T-cell (primary cell): ENCODE measurements at regions not wholly inside any gene's neighbourhood (a gene's known extent, or its start where the extent isn't known, plus 50 kb on each side); places are given as distances from the start of the nearest gene placed in this dataset.
"Not testable (repeated sequence)": the region's sequence is repeated elsewhere in the genome, so short reads cannot be mapped to it uniquely, and the experiment has no call there.

Experiments used
- ATAC-seq, 4 experiments: fragments of 200-7000 bp in 3 of 4; fragments of 150-1000 bp in 1 of 4; cut with Tn5 transposase; replicated peaks in 1 of 4; 1 replicate in 3 of 4; 2 replicates in 1 of 4; pipeline ENCODE4 v1.10.0; 2021; ENCODE audit warnings: moderate library complexity in 3 of 4, mild to moderate bottlenecking in 2 of 4, moderate number of reproducible peaks in 1 of 4
- CTCF ChIA-PET, 2 donors: fragments of 300-600 bp; sonication (Branson Sonifier 250); formaldehyde crosslinking; loops; one replicate each; lab custom pipeline; 2022; ENCODE audit warnings: antibody characterized with exemption in 2 of 2; lab: Charles Lee
- POLR2A ChIA-PET, 2 donors: fragments of 300-600 bp; sonication (Branson Sonifier 250); formaldehyde crosslinking; loops; one replicate each; lab custom pipeline; 2022; ENCODE audit warnings: antibody characterized with exemption in 2 of 2; lab: Charles Lee
- DNase-seq, 35 experiments: peaks; one replicate each; pipeline versions ENCODE4 v3.0.0 to v3.0.0-alpha.2; 2013 to 2023
- H3K27ac ChIP-seq: one replicate; pipeline ENCODE4 v1.5.1; 2013; ENCODE audit warnings: low read length
- H3K27me3 ChIP-seq, 2 experiments: replicated peaks in 1 of 2; 1 replicate in 1 of 2; 2 replicates in 1 of 2; pipeline versions ENCODE4 v1.6.1 to v1.7.0; 2013; ENCODE audit warnings: low read length in 1 of 2, mixed read lengths in 1 of 2; ENCODE audit not compliant: control insufficient read depth in 2 of 2, insufficient read depth in 2 of 2; ENCODE audit errors: extremely low read depth in 1 of 2
- H3K36me3 ChIP-seq, 2 donors: 1 replicate in 1 of 2; 2 replicates in 1 of 2; pipeline versions ENCODE4 v1.6.1 to v1.7.0; 2013; ENCODE audit warnings: low read length in 1 of 2; ENCODE audit not compliant: control insufficient read depth in 2 of 2, insufficient read depth in 1 of 2; ENCODE audit errors: extremely low read depth in 1 of 2
- H3K4me1 ChIP-seq, 2 experiments: 1 replicate in 1 of 2; 2 replicates in 1 of 2; pipeline versions ENCODE4 v1.6.1 to v1.7.0; 2013; ENCODE audit warnings: low read length in 2 of 2, mixed read lengths in 1 of 2; ENCODE audit not compliant: insufficient read depth in 2 of 2, control insufficient read depth in 1 of 2; ENCODE audit errors: extremely low read depth in 1 of 2
- H3K4me3 ChIP-seq, 2 donors: 1 replicate in 1 of 2; 2 replicates in 1 of 2; pipeline versions ENCODE4 v1.5.1 to v1.7.0; 2013; ENCODE audit warnings: mild to moderate bottlenecking in 2 of 2, low read length in 1 of 2, moderate library complexity in 1 of 2; ENCODE audit not compliant: control insufficient read depth in 1 of 2; ENCODE audit errors: extremely low read depth in 1 of 2
- H3K9me3 ChIP-seq: 2 replicates; pipeline ENCODE4 v1.7.0; 2013
- H3K27ac Mint-ChIP-seq, 2 donors: one replicate each; pipeline ENCODE4 v1.8.0; 2020 to 2021; ENCODE audit warnings: mild to moderate bottlenecking in 2 of 2, mixed read lengths in 2 of 2
- H3K27me3 Mint-ChIP-seq, 2 donors: one replicate each; pipeline ENCODE4 v1.8.0; 2021 to 2022; ENCODE audit warnings: mixed read lengths in 2 of 2
- H3K36me3 Mint-ChIP-seq: one replicate; pipeline ENCODE4 v1.8.0; 2021; ENCODE audit warnings: mixed read lengths
- H3K4me1 Mint-ChIP-seq, 3 donors: one replicate each; pipeline ENCODE4 v1.8.0; 2020 to 2022; ENCODE audit warnings: mixed read lengths in 3 of 3, mild to moderate bottlenecking in 1 of 3
- H3K4me3 Mint-ChIP-seq, 3 donors: one replicate each; pipeline ENCODE4 v1.8.0; 2020 to 2022; ENCODE audit warnings: mild to moderate bottlenecking in 3 of 3, mixed read lengths in 3 of 3, moderate library complexity in 3 of 3
- H3K9me3 Mint-ChIP-seq, 3 donors: one replicate each; pipeline ENCODE4 v1.8.0; 2020 to 2022; ENCODE audit warnings: mixed read lengths in 3 of 3
- WGBS: methylation state at CpG from one replicate; pipeline ENCODE4 v1.1.5; 2013; ENCODE audit warnings: missing lambda C conversion rate; ENCODE audit not compliant: insufficient coverage; 5-methylcytosine and 5-hydroxymethylcytosine counted together

DNA sequence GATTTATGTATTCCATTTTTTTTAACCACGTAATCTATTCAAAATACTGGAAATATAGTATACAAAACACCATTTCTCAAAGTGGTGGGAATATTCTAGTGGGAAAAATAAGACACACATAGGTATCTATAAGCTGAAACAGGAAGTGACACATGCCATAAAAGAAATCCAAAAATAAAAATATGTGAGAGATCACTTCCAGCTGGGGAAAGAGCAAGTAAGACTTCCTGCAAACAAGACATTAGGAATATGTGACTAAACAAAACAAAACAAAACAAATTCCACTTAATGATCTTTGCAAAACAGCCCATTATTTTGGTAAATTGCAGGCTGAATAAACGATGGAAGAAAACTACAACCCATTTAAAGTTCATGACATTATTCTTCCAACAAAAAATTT, 107.3 kb upstream of the CEP126 start:
- Mint-ChIP-seq H3K4me3 (no peak overlapping the region), H3K36me3 (no peaks in the 10 kb centered on the region), H3K9me3 (peaks cover 0 to 6% (median 5%) of the 10 kb centered on the region in 3 donors), H3K27ac (no peak overlapping the region), H3K4me1 (no peaks in the 10 kb centered on the region), H3K27me3 (no peaks in the 10 kb centered on the region)
- no peak overlapping the region for H3K27ac ChIP-seq
- CTCF ChIA-PET: no interaction called here
- H3K36me3 ChIP-seq: no peaks in the 10 kb centered on the region
- ATAC-seq: no peak
- H3K27me3 ChIP-seq: no peaks in the 10 kb centered on the region
- H3K4me3 ChIP-seq: no peak overlapping the region
- DNase-seq: no peak
- WGBS: no CpG with 5 or more reads among the region's 2 CpGs
- no peaks in the 10 kb centered on the region for H3K9me3 ChIP-seq
- POLR2A ChIA-PET: no interaction called here
- H3K4me1 ChIP-seq: no peaks in the 10 kb centered on the region

DNA sequence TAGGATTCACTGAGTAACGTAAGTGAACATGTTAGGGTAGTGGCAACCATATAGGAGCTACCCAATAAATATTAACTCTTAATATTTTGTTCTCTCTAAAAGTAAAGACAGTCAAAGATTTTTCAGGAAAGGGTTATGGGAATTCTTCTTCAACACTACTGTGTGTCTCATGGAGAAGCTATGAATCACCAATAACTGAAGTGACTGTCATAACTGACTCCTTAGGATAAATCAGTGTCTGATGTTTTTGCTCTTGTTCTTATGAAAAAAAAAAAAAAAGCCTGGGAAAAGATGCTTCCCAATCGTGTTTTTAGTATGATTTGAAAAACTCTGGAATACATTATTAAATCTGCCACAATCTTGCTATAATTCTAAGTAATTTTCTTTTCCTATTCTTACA, 111.2 kb upstream of the CEP126 start:
- no peak overlapping the region for H3K27ac Mint-ChIP-seq
- WGBS: no CpG with 5 or more reads among the region's 2 CpGs
- no peak overlapping the region for H3K4me3 ChIP-seq
- H3K4me1 ChIP-seq: no peaks in the 10 kb centered on the region
- H3K4me1 Mint-ChIP-seq: no peaks in the 10 kb centered on the region
- no peaks in the 10 kb centered on the region for H3K27me3 Mint-ChIP-seq
- H3K36me3 ChIP-seq: no peaks in the 10 kb centered on the region
- H3K27ac ChIP-seq: no peak overlapping the region
- POLR2A ChIA-PET: no interaction called here
- H3K9me3 ChIP-seq: no peaks in the 10 kb centered on the region
- H3K4me3 Mint-ChIP-seq: no peak overlapping the region
- no peaks in the 10 kb centered on the region for H3K36me3 Mint-ChIP-seq
- no peak for ATAC-seq
- no peaks in the 10 kb centered on the region for H3K27me3 ChIP-seq
- peaks cover 6 to 8% (median 7%) of the 10 kb centered on the region in 3 donors for H3K9me3 Mint-ChIP-seq
- CTCF ChIA-PET: no interaction called here
- no peak for DNase-seq

DNA sequence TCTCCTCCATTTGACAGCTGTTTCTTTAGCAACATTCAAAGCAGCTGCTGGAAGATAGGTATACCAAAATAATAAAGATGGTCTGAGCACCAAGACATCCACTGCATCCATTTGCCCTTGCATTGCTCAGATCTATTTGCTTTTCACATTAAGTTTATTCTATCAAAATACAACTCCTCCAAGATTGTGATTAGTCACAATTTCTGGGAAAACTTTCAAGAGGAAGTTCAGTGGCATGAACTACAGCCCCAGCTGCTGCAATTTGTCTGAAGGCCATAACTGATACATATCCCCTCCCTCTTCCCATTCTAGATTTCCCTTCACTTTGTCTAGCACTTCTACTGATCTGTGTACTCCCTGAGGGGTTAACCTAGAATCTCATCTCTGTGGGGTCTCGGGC, 117.5 kb upstream of the CEP126 start:
- Mint-ChIP-seq H3K9me3 (peaks cover 6 to 12% (median 7%) of the 10 kb centered on the region in 3 donors), H3K27me3 (no peaks in the 10 kb centered on the region), H3K27ac (no peak overlapping the region), H3K4me3 (no peak overlapping the region), H3K4me1 (no peaks in the 10 kb centered on the region), H3K36me3 (no peaks in the 10 kb centered on the region)
- Histone ChIP-seq H3K36me3 (no peaks in the 10 kb centered on the region), H3K4me3 (no peak overlapping the region), H3K9me3 (no peaks in the 10 kb centered on the region), H3K27ac (no peak overlapping the region), H3K27me3 (no peaks in the 10 kb centered on the region), H3K4me1 (no peaks in the 10 kb centered on the region)
- no CpG with 5 or more reads among the region's 1 CpG for WGBS
- POLR2A ChIA-PET: no interaction called here
- CTCF ChIA-PET: no interaction called here
- ATAC-seq (no peak), DNase-seq (no peak)

DNA sequence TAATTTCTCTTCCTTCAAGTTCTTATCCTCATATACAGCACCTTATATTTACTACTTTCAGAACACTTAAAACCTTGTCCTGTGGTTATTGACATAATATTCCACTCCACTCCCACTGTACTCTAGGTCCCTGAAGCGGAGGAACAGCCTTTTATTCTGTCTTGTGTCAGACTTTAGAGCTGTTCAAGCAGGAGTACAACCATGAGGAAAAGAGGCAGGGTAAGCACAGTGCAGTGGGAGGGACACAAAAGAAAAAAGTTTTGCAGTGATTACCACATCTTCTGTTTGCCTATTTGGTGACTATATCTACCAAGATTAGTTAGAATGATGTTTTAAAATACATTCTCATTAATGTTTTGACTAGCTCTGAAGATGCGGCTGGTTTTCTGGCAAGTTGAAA, 122.0 kb upstream of the CEP126 start:
- H3K36me3 Mint-ChIP-seq: no peaks in the 10 kb centered on the region
- H3K4me3 Mint-ChIP-seq: no peak overlapping the region
- ATAC-seq (no peak), DNase-seq (no peak)
- no peak overlapping the region for H3K27ac Mint-ChIP-seq
- no peaks in the 10 kb centered on the region for H3K36me3 ChIP-seq
- H3K4me1 ChIP-seq: no peaks in the 10 kb centered on the region
- no peaks in the 10 kb centered on the region for H3K9me3 ChIP-seq
- no peak overlapping the region for H3K4me3 ChIP-seq
- no peak overlapping the region for H3K27ac ChIP-seq
- no CpG with 5 or more reads among the region's 2 CpGs for WGBS
- ChIA-PET POLR2A (no interaction called here), CTCF (no interaction called here)
- peaks cover 0 to 4% (median 0%) of the 10 kb centered on the region in 3 donors for H3K9me3 Mint-ChIP-seq
- no peaks in the 10 kb centered on the region for H3K4me1 Mint-ChIP-seq
- no peaks in the 10 kb centered on the region for H3K27me3 Mint-ChIP-seq
- no peaks in the 10 kb centered on the region for H3K27me3 ChIP-seq

DNA sequence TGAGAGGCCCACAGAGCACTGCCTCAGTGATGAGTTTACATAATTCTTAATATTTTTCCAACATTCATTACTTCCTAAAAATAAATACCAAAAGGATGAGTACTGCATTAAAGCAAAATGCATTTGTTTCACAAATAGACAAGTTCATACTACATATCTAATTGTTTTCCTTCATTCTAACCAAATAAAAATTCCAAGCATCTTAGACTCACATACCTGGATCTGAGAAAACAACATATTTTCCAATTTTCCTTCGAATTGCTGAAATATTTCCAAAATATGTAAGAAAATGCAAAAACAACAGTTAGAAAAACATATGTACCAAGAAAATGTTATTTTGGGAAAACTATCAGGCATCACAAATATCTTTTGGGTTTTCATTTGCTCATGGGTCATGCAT, 127.9 kb upstream of the CEP126 start:
- no peaks in the 10 kb centered on the region for H3K27me3 ChIP-seq
- H3K9me3 ChIP-seq: no peaks in the 10 kb centered on the region
- ATAC-seq: no peak
- Mint-ChIP-seq H3K9me3 (peaks cover 0 to 11% (median 10%) of the 10 kb centered on the region in 3 donors), H3K27me3 (no peaks in the 10 kb centered on the region), H3K36me3 (no peaks in the 10 kb centered on the region), H3K4me1 (no peaks in the 10 kb centered on the region), H3K4me3 (no peak overlapping the region), H3K27ac (no peak overlapping the region)
- no peaks in the 10 kb centered on the region for H3K4me1 ChIP-seq
- no CpG with 5 or more reads among the region's 1 CpG for WGBS
- ChIA-PET CTCF (no interaction called here), POLR2A (no interaction called here)
- DNase-seq: no peak
- no peaks in the 10 kb centered on the region for H3K36me3 ChIP-seq
- no peak overlapping the region for H3K4me3 ChIP-seq
- H3K27ac ChIP-seq: no peak overlapping the region

DNA sequence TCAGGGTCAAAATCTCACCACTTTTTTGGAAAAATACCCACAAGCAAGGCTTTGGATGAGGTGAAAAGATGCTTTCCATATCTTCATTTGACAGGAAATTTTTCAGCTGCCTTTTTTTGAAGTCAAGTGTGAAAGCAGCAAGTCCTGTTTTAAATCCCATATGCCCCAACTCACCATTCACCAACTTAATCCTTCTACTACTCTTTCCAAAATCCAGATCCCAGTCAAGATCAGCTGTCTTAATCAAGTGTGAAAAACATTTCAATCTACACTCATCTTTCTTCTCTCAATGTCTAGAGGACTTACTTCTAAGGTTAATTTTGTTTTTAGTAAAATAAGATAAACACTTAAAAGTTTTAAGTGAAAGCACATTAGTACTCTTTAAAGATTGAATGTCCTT, 128.4 kb upstream of the CEP126 start:
- H3K27ac ChIP-seq: no peak overlapping the region
- CTCF ChIA-PET: no interaction called here
- H3K4me3 ChIP-seq: no peak overlapping the region
- H3K36me3 ChIP-seq: no peaks in the 10 kb centered on the region
- Mint-ChIP-seq H3K4me3 (no peak overlapping the region), H3K36me3 (no peaks in the 10 kb centered on the region), H3K27me3 (no peaks in the 10 kb centered on the region), H3K9me3 (peaks cover 0 to 12% (median 11%) of the 10 kb centered on the region in 3 donors), H3K4me1 (no peaks in the 10 kb centered on the region), H3K27ac (no peak overlapping the region)
- H3K9me3 ChIP-seq: no peaks in the 10 kb centered on the region
- DNase-seq (no peak), ATAC-seq (no peak)
- H3K4me1 ChIP-seq: no peaks in the 10 kb centered on the region
- POLR2A ChIA-PET: no interaction called here
- no peaks in the 10 kb centered on the region for H3K27me3 ChIP-seq

DNA sequence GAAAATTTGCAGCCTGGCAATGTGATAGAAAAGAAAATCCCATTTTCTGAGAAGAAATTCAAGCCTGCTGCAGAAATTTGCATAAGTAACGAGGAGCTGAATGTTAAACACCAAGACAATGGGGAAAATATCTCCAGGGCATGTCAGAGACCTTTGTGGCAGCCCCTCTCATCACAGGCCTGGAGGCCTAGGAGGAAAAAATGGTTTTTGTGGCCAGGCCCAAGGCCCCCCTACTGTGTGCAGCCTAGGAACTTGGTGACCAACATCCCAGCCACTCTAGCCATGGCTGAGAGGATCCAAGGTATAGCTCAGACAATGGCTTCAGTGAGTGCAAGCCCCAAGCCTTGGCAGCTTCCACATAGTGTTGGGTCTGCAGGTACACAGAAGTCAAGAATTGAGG, 135.6 kb upstream of the CEP126 start:
- H3K4me3 Mint-ChIP-seq: not testable (repeated sequence)
- peaks cover 7 to 27% (median 19%) of the 10 kb centered on the region in 3 donors for H3K9me3 Mint-ChIP-seq

More for the DNA sequence above, 135.6 kb upstream of the CEP126 start:
- H3K27me3 ChIP-seq, H3K4me1 ChIP-seq, H3K27me3 Mint-ChIP-seq, H3K9me3 ChIP-seq, POLR2A ChIA-PET, DNase-seq, H3K27ac Mint-ChIP-seq, CTCF ChIA-PET, H3K27ac ChIP-seq, H3K36me3 Mint-ChIP-seq, ATAC-seq, H3K4me1 Mint-ChIP-seq, H3K4me3 ChIP-seq, H3K36me3 ChIP-seq: not testable (repeated sequence)
- no CpG with 5 or more reads among the region's 1 CpG for WGBS
